Cardiac muscle cell (in vitro differentiated cells and primary cell): ENCODE measurements at regions not wholly inside any gene's neighbourhood (a gene's known extent, or its start where the extent isn't known, plus 50 kb on each side); places are given as distances from the start of the nearest gene placed in this dataset.
"Not testable (repeated sequence)": the region's sequence is repeated elsewhere in the genome, so short reads cannot be mapped to it uniquely, and the experiment has no call there.

Experiments
- DNase-seq, 2 donors: peaks; one replicate each; pipeline versions ENCODE4 v3.0.0 to v3.0.0-alpha.2; 2010 to 2017; ENCODE audit warnings: low read depth in 1 of 2, low spot score in 1 of 2
- H3K27ac ChIP-seq: fragments of 200-600 bp; sonication (generic); 2 replicates; pipeline ENCODE4 v1.5.1; 2016
- H3K27me3 ChIP-seq: fragments of 200-600 bp; sonication (generic); 2 replicates; pipeline ENCODE4 v1.6.0; 2016; ENCODE audit warnings: control low read depth
- H3K36me3 ChIP-seq: fragments of 200-600 bp; sonication (generic); 2 replicates; pipeline ENCODE4 v1.5.1; 2016; ENCODE audit warnings: control low read depth
- H3K4me1 ChIP-seq: fragments of 200-600 bp; sonication (generic); 2 replicates; pipeline ENCODE4 v1.8.1; 2017; ENCODE audit warnings: low read depth, mild to moderate bottlenecking, mixed run types
- H3K4me3 ChIP-seq: fragments of 200-600 bp; sonication (generic); 2 replicates; pipeline ENCODE4 v1.5.1; 2016; ENCODE audit warnings: mild to moderate bottlenecking
- H3K9me3 ChIP-seq: fragments of 200-600 bp; sonication (generic); 2 replicates; pipeline ENCODE4 v1.5.1; 2017; ENCODE audit warnings: low read depth, mild to moderate bottlenecking, control low read depth
- CTCF ChIP-seq: IDR thresholded peaks from 2 replicates; pipeline ENCODE4 v1.5.1; 2012; ENCODE audit warnings: low read depth, mild to moderate bottlenecking, low read length

DNA sequence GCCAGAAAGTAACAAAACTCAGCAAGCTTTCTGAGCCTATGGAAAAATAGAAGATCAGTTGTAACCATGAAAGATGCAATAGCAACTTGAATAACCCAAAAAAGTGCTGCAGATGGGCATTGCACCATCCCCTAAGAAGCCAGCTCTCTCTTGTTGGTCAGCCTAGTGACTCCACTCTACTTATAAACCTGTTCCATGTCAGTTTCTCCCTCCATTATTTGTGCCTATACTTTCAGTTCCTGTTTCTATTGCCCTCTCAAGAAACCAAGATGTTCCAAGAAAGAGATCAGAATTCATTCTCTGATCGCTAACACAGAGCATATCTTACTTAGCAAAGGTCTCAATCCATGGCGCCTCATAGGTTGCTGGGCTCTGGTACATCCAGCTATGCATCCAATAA lies 170.3 kb upstream of the MAP2 start:
- Histone ChIP-seq H3K4me1 (no peaks in the 10 kb centered on the region), H3K36me3 (no peaks in the 10 kb centered on the region), H3K4me3 (no peak overlapping the region), H3K27me3 (no peaks in the 10 kb centered on the region), H3K27ac (no peak overlapping the region), H3K9me3 (peaks cover 2% of the 10 kb centered on the region)
- DNase-seq: no peak
- TF ChIP-seq CTCF: no peak

DNA sequence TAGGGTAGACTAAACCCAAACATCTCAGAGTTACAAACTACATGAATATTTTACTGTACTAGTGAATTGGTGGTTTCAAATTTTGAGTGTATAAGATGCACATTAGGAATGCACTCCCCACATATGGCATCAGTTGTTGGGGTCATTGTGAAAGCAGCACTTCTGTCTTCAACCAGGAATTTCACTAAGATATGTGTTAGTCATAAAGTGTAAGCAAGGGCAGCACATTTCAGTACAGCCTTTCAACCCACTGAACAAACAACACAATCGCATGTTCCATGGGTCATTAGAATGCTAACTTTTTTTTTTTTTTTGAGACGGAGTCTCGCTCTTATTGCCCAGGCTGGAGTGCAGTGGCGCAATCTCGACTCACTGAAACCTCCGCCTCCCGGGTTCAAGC lies 164.1 kb upstream of the MAP2 start:
- Histone ChIP-seq H3K36me3 (no peaks in the 10 kb centered on the region), H3K4me1 (no peaks in the 10 kb centered on the region), H3K27me3 (no peaks in the 10 kb centered on the region), H3K27ac (no peak overlapping the region), H3K4me3 (no peak overlapping the region), H3K9me3 (peaks cover 2% of the 10 kb centered on the region)
- no peak for DNase-seq
- no peak for TF ChIP-seq CTCF

DNA sequence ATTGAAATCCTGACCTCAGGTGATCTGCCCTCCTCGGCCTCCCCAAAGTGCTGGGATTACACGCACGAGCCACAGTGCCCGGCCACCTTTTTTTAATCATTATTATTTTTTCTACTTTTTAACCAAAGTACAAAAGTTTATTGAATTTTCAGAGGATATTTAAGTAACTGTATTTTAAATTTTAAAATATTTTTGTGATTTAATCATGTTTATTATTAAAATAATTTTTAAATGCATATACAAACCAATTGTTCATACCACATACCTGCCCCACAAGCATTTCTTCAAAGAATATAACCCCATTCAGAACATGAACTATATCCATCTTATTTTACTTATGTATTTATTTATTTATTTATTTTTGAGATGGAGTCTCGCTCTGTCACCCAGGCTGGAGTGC lies 163.6 kb upstream of the MAP2 start:
- no peak for TF ChIP-seq CTCF

DNA sequence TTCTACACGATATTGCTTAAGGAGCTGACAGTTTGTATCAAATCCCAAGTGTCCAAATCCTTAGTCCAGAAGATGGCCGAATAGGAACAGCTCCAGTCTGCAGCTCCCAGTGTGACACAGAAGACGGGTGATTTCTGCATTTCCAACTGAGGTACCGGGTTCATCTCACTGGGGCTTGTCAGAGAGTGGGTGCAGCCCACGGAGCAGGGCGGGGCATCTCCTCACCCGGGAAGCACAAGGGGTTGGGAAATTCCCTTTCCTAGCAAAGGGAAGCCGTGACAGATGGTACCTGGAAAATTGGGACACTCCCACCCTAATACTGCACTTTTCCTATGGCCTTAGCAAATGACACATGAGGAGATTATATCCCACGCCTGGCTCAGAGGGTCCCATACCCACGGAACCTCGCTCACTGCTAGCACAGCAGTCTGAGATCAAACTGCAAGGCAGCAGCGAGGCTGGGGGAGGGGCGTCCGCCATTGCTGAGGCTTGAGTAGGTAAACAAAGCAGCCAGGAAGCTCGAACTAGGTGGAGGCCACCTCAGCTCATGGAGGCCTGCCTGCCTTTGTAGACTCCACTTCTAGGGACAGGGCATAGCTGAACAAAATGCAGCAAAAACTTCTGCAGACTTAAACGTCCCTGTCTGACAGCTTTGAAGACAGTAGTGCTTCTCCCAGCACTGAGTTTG lies 162.3 kb upstream of the MAP2 start:
- not testable (repeated sequence) for H3K36me3 ChIP-seq, H3K27me3 ChIP-seq, H3K27ac ChIP-seq

More for the DNA sequence above, 163.6 kb upstream of the MAP2 start:
- no peaks in the 10 kb centered on the region for H3K4me1 ChIP-seq
- H3K27ac ChIP-seq: no peak overlapping the region
- no peaks in the 10 kb centered on the region for H3K27me3 ChIP-seq
- no peaks in the 10 kb centered on the region for H3K36me3 ChIP-seq
- no peak for DNase-seq
- H3K4me3 ChIP-seq: no peak overlapping the region
- H3K9me3 ChIP-seq: peaks cover 2% of the 10 kb centered on the region

DNA sequence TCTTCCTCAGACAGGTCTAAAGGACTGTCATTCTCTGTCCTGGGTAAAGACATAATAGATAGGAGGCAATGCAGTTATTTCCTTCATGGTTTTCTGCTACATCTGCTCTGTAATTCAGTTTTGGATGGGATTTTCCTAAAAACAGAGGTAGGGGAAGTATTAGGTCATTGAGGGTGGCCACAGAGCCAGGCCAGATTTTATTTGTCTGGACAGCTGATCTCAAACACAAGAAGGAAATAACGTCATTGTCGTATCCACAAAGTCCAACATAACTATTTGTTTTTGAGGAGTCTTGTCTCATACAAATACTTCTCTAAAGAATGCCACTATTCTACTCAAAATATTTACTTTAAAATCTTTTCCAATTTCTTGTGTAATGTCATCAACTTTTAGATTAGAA lies 154.8 kb upstream of the MAP2 start:
- Histone ChIP-seq H3K4me3 (no peak overlapping the region), H3K36me3 (no peaks in the 10 kb centered on the region), H3K27me3 (no peaks in the 10 kb centered on the region), H3K27ac (no peak overlapping the region), H3K9me3 (no peaks in the 10 kb centered on the region), H3K4me1 (no peaks in the 10 kb centered on the region)
- TF ChIP-seq CTCF: no peak
- no peak for DNase-seq

More for the DNA sequence above, 162.3 kb upstream of the MAP2 start:
- not testable (repeated sequence) for H3K4me3 ChIP-seq, DNase-seq, H3K4me1 ChIP-seq, H3K9me3 ChIP-seq

DNA sequence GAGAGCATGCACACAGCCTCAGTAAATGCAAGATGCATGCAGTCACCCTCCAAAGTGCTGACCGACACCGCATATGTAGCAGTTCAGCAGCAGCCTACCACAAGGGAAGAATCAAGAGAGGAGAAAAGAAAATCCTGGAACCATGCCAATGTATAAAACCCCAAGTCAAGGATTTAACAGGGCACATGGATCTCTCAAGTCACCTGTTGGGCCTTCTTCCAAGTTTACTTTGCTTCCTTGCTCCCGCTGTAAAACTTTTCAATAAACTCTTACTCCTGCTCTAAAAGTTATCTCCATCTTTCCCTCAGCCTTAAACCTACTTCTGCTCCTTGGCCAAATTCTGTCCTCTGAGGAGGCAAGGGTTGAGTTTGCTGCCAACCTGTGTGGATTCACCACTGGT lies 147.8 kb upstream of the MAP2 start:
- no peak for DNase-seq
- Histone ChIP-seq H3K27me3 (no peaks in the 10 kb centered on the region), H3K36me3 (no peaks in the 10 kb centered on the region), H3K9me3 (no peaks in the 10 kb centered on the region), H3K27ac (no peak overlapping the region), H3K4me3 (no peak overlapping the region), H3K4me1 (no peaks in the 10 kb centered on the region)
- TF ChIP-seq CTCF: no peak
